ENCODE measurements at regions not wholly inside any gene's neighbourhood (a gene's known extent, or its start where the extent isn't known, plus 50 kb on each side); places are given as distances from the start of the nearest gene placed in this dataset.

DNA sequence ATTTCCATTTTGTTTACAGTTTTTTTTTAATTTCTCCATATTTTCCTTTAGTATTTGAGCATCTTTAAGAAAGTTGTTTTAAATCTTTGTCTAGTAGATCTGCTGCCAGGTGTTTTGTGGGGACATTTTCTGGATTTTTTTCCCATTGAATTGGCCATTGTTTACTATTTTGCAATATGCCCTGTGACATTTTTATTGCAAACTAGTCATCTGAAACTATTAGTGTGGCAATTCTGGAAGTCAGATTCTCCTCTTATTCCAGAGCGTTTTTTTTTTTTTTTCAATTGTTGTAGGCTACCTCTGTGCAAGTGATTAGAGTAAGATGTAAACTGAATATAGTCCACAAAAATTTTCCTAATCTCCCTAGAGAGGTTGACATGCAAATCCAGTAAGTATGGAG, 334.2 kb downstream of the PYDC2 start:
- 62 to 82% methylated on average over 1 of the region's 1 CpG for WGBS, 2 donors
- H3K4me3 ChIP-seq (ENCODE audit: low read length in 2 of 2): no peak overlapping the region

DNA sequence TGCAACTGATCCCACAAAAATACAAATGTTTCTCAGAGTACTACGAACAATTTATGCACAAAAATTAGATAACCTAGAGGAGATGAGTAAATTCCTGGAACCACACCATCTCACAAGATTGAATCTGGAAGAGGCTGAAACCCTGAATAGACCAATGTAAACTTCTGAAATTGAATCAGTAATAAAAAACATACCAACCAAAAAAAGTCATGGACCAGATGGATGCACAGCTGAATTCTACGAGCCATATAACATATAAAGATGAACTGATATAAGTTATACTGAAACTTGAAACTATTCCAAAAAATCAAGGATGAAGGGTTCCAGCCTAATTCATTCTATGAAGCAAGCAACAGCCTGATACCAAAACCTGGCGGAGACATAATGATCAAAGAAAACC, 336.3 kb downstream of the PYDC2 start:
- Histone ChIP-seq H3K9me3 (ENCODE audit: control insufficient read depth, low read length) (no peaks in the 10 kb centered on the region), H3K4me1 (ENCODE audit: control insufficient read depth in 1 of 2, insufficient read depth in 2 of 2, low read length in 2 of 2) (no peaks in the 10 kb centered on the region), H3K4me3 (ENCODE audit: low read length in 2 of 2) (no peak overlapping the region), H3K27ac (ENCODE audit: low read depth in 1 of 2, low read length in 2 of 2) (no peak overlapping the region), H3K36me3 (ENCODE audit: control insufficient read depth in 1 of 2, insufficient read depth in 2 of 2, low read length in 1 of 2) (no peaks in the 10 kb centered on the region), H3K27me3 (ENCODE audit: control insufficient read depth in 1 of 2, insufficient read depth in 2 of 2, low read length in 1 of 2) (no peaks in the 10 kb centered on the region)
- intact Hi-C loops (cut with DNase I): no loop called here
- ATAC-seq (ENCODE audit: low FRiP score) (no peak), DNase-seq (no peak)
- WGBS, 2 donors: 86 to 87% methylated on average over 3 of the region's 3 CpGs

More for the DNA sequence above, 334.2 kb downstream of the PYDC2 start:
- DNase-seq (no peak), ATAC-seq (ENCODE audit: low FRiP score) (no peak)
- no peaks in the 10 kb centered on the region for H3K36me3 ChIP-seq (ENCODE audit: control insufficient read depth in 1 of 2, insufficient read depth in 2 of 2, low read length in 1 of 2)
- H3K27ac ChIP-seq (ENCODE audit: low read depth in 1 of 2, low read length in 2 of 2): no peak overlapping the region
- no peaks in the 10 kb centered on the region for H3K9me3 ChIP-seq (ENCODE audit: control insufficient read depth, low read length)
- no peaks in the 10 kb centered on the region for H3K27me3 ChIP-seq (ENCODE audit: control insufficient read depth in 1 of 2, insufficient read depth in 2 of 2, low read length in 1 of 2)
- H3K4me1 ChIP-seq (ENCODE audit: control insufficient read depth in 1 of 2, insufficient read depth in 2 of 2, low read length in 2 of 2): no peaks in the 10 kb centered on the region
- intact Hi-C loops (cut with DNase I): no loop called here

DNA sequence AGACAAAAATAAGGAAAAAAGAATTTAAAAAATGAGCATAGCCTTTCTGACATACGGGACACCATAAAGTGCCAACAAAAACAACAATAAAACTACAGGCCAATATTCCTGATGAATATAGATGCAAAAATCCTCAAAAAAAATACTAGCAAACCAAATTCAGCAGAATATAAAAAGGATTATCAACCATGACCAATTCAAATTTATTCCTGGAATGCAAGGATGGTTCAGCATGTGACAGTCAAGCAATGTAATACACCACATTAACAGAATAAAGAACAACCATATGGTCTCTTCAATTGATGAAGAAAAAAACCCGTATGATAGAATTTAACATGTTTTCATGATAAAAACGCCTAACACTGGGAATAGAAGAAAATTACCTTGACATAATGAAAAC, 341.7 kb downstream of the PYDC2 start:
- Histone ChIP-seq H3K9me3 (ENCODE audit: control insufficient read depth, low read length) (peaks cover 1% of the 10 kb centered on the region), H3K4me1 (ENCODE audit: control insufficient read depth in 1 of 2, insufficient read depth in 2 of 2, low read length in 2 of 2) (no peaks in the 10 kb centered on the region), H3K27ac (ENCODE audit: low read depth in 1 of 2, low read length in 2 of 2) (no peak overlapping the region), H3K27me3 (ENCODE audit: control insufficient read depth in 1 of 2, insufficient read depth in 2 of 2, low read length in 1 of 2) (no peaks in the 10 kb centered on the region), H3K4me3 (ENCODE audit: low read length in 2 of 2) (no peak overlapping the region), H3K36me3 (ENCODE audit: control insufficient read depth in 1 of 2, insufficient read depth in 2 of 2, low read length in 1 of 2) (no peaks in the 10 kb centered on the region)
- intact Hi-C loops (cut with DNase I): no loop called here
- 64 to 75% methylated on average over 3 of the region's 3 CpGs for WGBS, 2 donors
- no peak for DNase-seq
- no peak for ATAC-seq (ENCODE audit: low FRiP score)

DNA sequence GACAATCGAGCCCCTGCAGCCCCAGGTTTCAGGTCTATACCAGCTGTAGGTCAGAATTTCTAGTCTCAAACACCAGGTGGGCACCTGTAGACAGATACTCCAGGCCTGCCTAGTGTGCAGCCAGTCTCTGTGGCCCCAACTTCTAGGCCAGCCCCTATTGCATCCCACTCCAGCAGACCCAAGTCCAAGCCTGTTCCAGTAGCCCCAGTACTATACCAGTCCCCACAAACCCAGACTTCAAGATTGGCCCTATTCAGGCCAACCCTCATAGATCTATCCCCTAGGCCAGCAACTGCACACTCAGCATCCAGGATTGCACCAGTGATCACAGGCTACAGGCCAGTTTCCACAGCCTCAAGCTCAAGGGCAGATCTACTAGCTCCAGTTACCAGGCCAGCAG, 344.0 kb downstream of the PYDC2 start:
- no peak overlapping the region for H3K4me3 ChIP-seq (ENCODE audit: low read length in 2 of 2)
- WGBS, 2 donors: 51 to 53% methylated on average over 1 of the region's 1 CpG
- ATAC-seq (ENCODE audit: low FRiP score) (peak; percentile 24), DNase-seq (no peak)
- H3K36me3 ChIP-seq (ENCODE audit: control insufficient read depth in 1 of 2, insufficient read depth in 2 of 2, low read length in 1 of 2): no peaks in the 10 kb centered on the region
- no peaks in the 10 kb centered on the region for H3K27me3 ChIP-seq (ENCODE audit: control insufficient read depth in 1 of 2, insufficient read depth in 2 of 2, low read length in 1 of 2)
- no peak overlapping the region for H3K27ac ChIP-seq (ENCODE audit: low read depth in 1 of 2, low read length in 2 of 2)
- H3K4me1 ChIP-seq (ENCODE audit: control insufficient read depth in 1 of 2, insufficient read depth in 2 of 2, low read length in 2 of 2): no peaks in the 10 kb centered on the region
- intact Hi-C loops (cut with DNase I): no loop called here
- peaks cover 1% of the 10 kb centered on the region for H3K9me3 ChIP-seq (ENCODE audit: control insufficient read depth, low read length)

DNA sequence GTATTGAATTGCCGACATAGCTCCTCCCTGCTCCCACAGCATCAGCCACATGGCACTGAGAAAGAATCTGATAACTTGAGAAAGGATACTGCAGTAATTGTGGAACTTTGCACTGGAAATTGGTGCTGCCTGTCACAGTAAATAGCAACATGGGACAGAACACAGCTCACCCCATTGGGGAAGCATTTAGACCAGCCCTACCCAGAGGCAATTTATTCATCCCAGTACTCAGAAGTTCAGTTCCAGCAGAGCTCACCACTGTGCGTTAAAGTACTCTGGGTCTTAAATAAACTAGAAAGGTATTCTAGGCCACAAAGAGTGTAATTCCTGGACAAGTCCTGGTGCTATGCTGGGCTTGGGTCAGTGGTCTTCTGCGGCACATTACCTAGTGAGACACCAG, 347.1 kb downstream of the PYDC2 start:
- DNase-seq (no peak), ATAC-seq (ENCODE audit: low FRiP score) (no peak)
- no peak overlapping the region for H3K27ac ChIP-seq (ENCODE audit: low read depth in 1 of 2, low read length in 2 of 2)

DNA sequence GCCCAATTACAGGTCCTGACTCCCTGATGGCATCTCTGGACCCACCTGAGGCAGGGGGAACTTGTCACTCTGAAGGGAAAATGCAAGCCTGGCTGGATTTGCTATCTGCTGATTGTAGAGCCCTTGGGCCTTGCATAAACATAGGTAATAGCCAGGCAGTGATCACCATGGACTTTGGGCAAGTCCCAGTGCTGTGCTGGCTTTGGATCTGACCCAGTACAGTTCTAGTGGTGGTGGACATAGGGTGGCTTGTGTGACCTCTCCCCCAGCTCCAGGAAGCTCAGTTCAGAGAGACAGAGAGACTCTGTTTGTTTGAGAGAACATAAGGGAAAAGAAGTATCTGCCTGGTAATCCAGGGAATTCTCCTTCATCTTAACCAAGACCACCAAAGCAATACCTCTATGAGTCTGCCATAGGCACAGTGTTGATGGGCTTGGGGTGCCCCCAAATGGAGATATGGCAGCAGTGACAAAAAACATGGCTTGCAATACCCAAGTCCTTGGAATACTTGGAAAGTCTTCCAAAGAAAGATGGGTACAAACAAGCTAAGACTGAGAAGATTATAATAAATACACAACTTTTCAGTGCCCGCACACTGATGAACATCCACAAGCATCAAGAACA, 348.5 kb downstream of the PYDC2 start:
- H3K4me3 ChIP-seq (ENCODE audit: low read length in 2 of 2): no peak overlapping the region
- WGBS, 2 donors: 82 to 89% methylated on average over 1 of the region's 1 CpG
- no peak for DNase-seq
- H3K27ac ChIP-seq (ENCODE audit: low read depth in 1 of 2, low read length in 2 of 2): no peak overlapping the region
- no peaks in the 10 kb centered on the region for H3K36me3 ChIP-seq (ENCODE audit: control insufficient read depth in 1 of 2, insufficient read depth in 2 of 2, low read length in 1 of 2)
- H3K4me1 ChIP-seq (ENCODE audit: control insufficient read depth in 1 of 2, insufficient read depth in 2 of 2, low read length in 2 of 2): no peaks in the 10 kb centered on the region
- H3K27me3 ChIP-seq (ENCODE audit: control insufficient read depth in 1 of 2, insufficient read depth in 2 of 2, low read length in 1 of 2): no peaks in the 10 kb centered on the region
- intact Hi-C loops (cut with DNase I): no loop called here
- peaks cover 1% of the 10 kb centered on the region for H3K9me3 ChIP-seq (ENCODE audit: control insufficient read depth, low read length)
- no peak for ATAC-seq (ENCODE audit: low FRiP score)

More for the DNA sequence above, 347.1 kb downstream of the PYDC2 start:
- H3K9me3 ChIP-seq (ENCODE audit: control insufficient read depth, low read length): peaks cover 1% of the 10 kb centered on the region
- WGBS, 2 donors: 90 to 92% methylated on average over 3 of the region's 3 CpGs
- intact Hi-C loops (cut with DNase I): no loop called here
- no peaks in the 10 kb centered on the region for H3K27me3 ChIP-seq (ENCODE audit: control insufficient read depth in 1 of 2, insufficient read depth in 2 of 2, low read length in 1 of 2)
- no peaks in the 10 kb centered on the region for H3K36me3 ChIP-seq (ENCODE audit: control insufficient read depth in 1 of 2, insufficient read depth in 2 of 2, low read length in 1 of 2)
- H3K4me3 ChIP-seq (ENCODE audit: low read length in 2 of 2): no peak overlapping the region
- no peaks in the 10 kb centered on the region for H3K4me1 ChIP-seq (ENCODE audit: control insufficient read depth in 1 of 2, insufficient read depth in 2 of 2, low read length in 2 of 2)

DNA sequence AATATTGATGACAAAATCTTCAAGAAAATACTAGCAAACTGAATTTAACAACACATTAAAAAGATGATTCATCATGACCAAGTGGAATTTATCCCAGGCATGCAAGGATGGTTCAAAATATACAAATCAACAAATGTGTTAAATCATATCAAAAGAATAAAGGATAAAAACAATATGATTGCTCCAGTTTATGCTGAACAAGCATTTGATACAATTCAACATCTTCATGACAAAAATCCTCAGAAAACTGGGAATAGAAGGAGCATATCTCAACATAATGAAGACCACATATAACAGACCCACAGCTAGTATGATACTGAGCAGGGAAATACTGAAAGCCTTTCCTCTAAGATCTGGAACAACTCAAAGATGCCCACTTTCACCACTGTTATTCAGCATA, 352.3 kb downstream of the PYDC2 start:
- no peaks in the 10 kb centered on the region for H3K9me3 ChIP-seq (ENCODE audit: control insufficient read depth, low read length)
- no peaks in the 10 kb centered on the region for H3K4me1 ChIP-seq (ENCODE audit: control insufficient read depth in 1 of 2, insufficient read depth in 2 of 2, low read length in 2 of 2)
- DNase-seq (no peak), ATAC-seq (ENCODE audit: low FRiP score) (no peak)
- no peaks in the 10 kb centered on the region for H3K27me3 ChIP-seq (ENCODE audit: control insufficient read depth in 1 of 2, insufficient read depth in 2 of 2, low read length in 1 of 2)
- no peaks in the 10 kb centered on the region for H3K36me3 ChIP-seq (ENCODE audit: control insufficient read depth in 1 of 2, insufficient read depth in 2 of 2, low read length in 1 of 2)
- intact Hi-C loops (cut with DNase I): no loop called here
- H3K27ac ChIP-seq (ENCODE audit: low read depth in 1 of 2, low read length in 2 of 2): no peak overlapping the region
- no peak overlapping the region for H3K4me3 ChIP-seq (ENCODE audit: low read length in 2 of 2)

DNA sequence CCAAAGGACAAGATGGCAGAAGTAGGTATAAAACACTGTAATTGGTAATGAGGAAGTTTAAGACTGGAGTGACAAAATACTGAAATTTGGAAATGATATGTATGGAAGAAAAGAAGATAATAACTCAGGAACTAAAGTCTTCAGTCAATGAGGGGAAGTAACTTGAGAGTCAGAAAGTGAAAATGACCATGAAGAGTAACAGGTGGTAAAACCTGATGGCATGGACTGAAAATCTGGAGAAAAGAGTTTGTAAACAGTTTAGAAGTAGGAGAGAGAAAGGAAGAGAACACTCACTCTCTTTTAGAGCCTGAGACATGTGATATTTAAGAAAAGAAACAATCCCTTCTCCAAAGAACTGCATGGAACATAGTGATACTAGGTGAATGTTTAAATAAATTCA, 387.9 kb downstream of the PYDC2 start:
- no peaks in the 10 kb centered on the region for H3K27me3 ChIP-seq (ENCODE audit: control insufficient read depth in 1 of 2, insufficient read depth in 2 of 2, low read length in 1 of 2)
- no peaks in the 10 kb centered on the region for H3K9me3 ChIP-seq (ENCODE audit: control insufficient read depth, low read length)
- H3K27ac ChIP-seq (ENCODE audit: low read depth in 1 of 2, low read length in 2 of 2): no peak overlapping the region
- intact Hi-C loops (cut with DNase I): no loop called here
- H3K4me1 ChIP-seq (ENCODE audit: control insufficient read depth in 1 of 2, insufficient read depth in 2 of 2, low read length in 2 of 2): no peaks in the 10 kb centered on the region
- H3K4me3 ChIP-seq (ENCODE audit: low read length in 2 of 2): no peak overlapping the region
- no peaks in the 10 kb centered on the region for H3K36me3 ChIP-seq (ENCODE audit: control insufficient read depth in 1 of 2, insufficient read depth in 2 of 2, low read length in 1 of 2)
- DNase-seq (no peak), ATAC-seq (ENCODE audit: low FRiP score) (no peak)

DNA sequence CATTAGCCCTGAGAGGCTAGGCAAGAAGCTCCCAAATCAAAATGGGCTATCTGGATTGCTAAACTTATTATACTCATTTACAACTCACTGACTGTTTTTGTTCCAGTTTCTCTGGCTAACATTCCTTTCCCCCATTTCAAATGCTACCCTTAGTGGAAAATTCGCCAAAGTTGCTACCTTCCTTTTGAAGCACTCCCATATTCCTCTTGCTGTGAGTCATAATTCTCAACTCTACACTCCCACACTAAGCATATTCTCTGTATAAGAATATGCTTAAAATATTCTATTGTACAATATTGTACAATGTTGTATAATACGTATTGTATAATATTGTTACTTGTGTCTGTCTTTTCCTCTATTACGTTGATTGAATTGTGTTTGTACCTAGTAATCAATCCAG, 398.6 kb downstream of the PYDC2 start:
- Histone ChIP-seq H3K4me3 (ENCODE audit: low read length in 2 of 2) (no peak overlapping the region), H3K4me1 (ENCODE audit: control insufficient read depth in 1 of 2, insufficient read depth in 2 of 2, low read length in 2 of 2) (no peaks in the 10 kb centered on the region), H3K27ac (ENCODE audit: low read depth in 1 of 2, low read length in 2 of 2) (no peak overlapping the region), H3K27me3 (ENCODE audit: control insufficient read depth in 1 of 2, insufficient read depth in 2 of 2, low read length in 1 of 2) (no peaks in the 10 kb centered on the region), H3K9me3 (ENCODE audit: control insufficient read depth, low read length) (no peaks in the 10 kb centered on the region), H3K36me3 (ENCODE audit: control insufficient read depth in 1 of 2, insufficient read depth in 2 of 2, low read length in 1 of 2) (no peaks in the 10 kb centered on the region)
- intact Hi-C loops (cut with DNase I): no loop called here
- 90 to 92% methylated on average over 3 of the region's 3 CpGs for WGBS, 2 donors
- ATAC-seq (ENCODE audit: low FRiP score) (no peak), DNase-seq (no peak)

Measured in aorta (tissue), 5 donors.